ENCODE measurements at regions not wholly inside any gene's neighbourhood (a gene's known extent, or its start where the extent isn't known, plus 50 kb on each side); places are given as distances from the start of the nearest gene placed in this dataset.

GRCh38 chr13:33612641-33613638, 205.0 kb upstream of the RFC3 start:
- no peaks in the 10 kb centered on the region for H3K36me3 ChIP-seq
- peaks cover 0 to 19% (median 7%) of the 10 kb centered on the region in 4 donors for H3K4me1 ChIP-seq
- 74% methylated on average over 4 of the region's 4 CpGs for WGBS, 2 donors
- H3K27me3 ChIP-seq, result no peaks in the 10 kb centered on the region
- no peak for DNase-seq (ENCODE audit: low spot score in 2 of 2)
- no peak overlapping the region for H3K27ac ChIP-seq
- H3K4me3 ChIP-seq, result no peak overlapping the region
- no peaks in the 10 kb centered on the region for H3K9me3 ChIP-seq
- TF ChIP-seq EP300 (IDR thresholded peaks at IDR 0.05), result no peak
- no peak for TF ChIP-seq POLR2A (IDR thresholded peaks at IDR 0.05)
- no peak for TF ChIP-seq CTCF (IDR thresholded peaks at IDR 0.05)

GRCh38 chr13:33615436-33615835, 202.5 kb upstream of the RFC3 start:
- Histone ChIP-seq H3K4me3 (no peak overlapping the region), H3K27me3 (no peaks in the 10 kb centered on the region), H3K9me3 (no peaks in the 10 kb centered on the region), H3K4me1 (peaks cover 0 to 15% (median 6%) of the 10 kb centered on the region in 4 donors), H3K36me3 (no peaks in the 10 kb centered on the region), H3K27ac (no peak overlapping the region)
- WGBS, 2 donors, result 92 to 94% methylated on average over 2 of the region's 2 CpGs
- no peak for TF ChIP-seq EP300 (IDR thresholded peaks at IDR 0.05)
- no peak for TF ChIP-seq CTCF (IDR thresholded peaks at IDR 0.05)
- TF ChIP-seq POLR2A (IDR thresholded peaks at IDR 0.05), result no peak
- DNase-seq (ENCODE audit: low spot score in 2 of 2), result no peak

GRCh38 chr13:33616130-33616529, 201.8 kb upstream of the RFC3 start:
- no peak for DNase-seq (ENCODE audit: low spot score in 2 of 2)
- Histone ChIP-seq H3K9me3 (no peaks in the 10 kb centered on the region), H3K27ac (no peak overlapping the region), H3K4me3 (no peak overlapping the region), H3K36me3 (no peaks in the 10 kb centered on the region), H3K4me1 (peaks cover 0 to 8% (median 2%) of the 10 kb centered on the region in 4 donors), H3K27me3 (no peaks in the 10 kb centered on the region)
- 88 to 91% methylated on average over 2 of the region's 2 CpGs for WGBS, 2 donors
- TF ChIP-seq CTCF (IDR thresholded peaks at IDR 0.05) (no peak), EP300 (IDR thresholded peaks at IDR 0.05) (no peak), POLR2A (IDR thresholded peaks at IDR 0.05) (no peak)

- Histone ChIP-seq H3K27ac (no peak overlapping the region), H3K4me3 (no peak overlapping the region), H3K36me3 (no peaks in the 10 kb centered on the region), H3K9me3 (no peaks in the 10 kb centered on the region), H3K4me1 (no peaks in the 10 kb centered on the region), H3K27me3 (no peaks in the 10 kb centered on the region)
- no peak for TF ChIP-seq POLR2A (IDR thresholded peaks at IDR 0.05)
- DNase-seq (ENCODE audit: low spot score in 2 of 2), result no peak
- 98 to 100% methylated on average over 2 of the region's 2 CpGs for WGBS, 2 donors
These were observed 200.9 kb upstream of the RFC3 start for GRCh38 chr13:33617055-33617454.

GRCh38 chr13:33624253-33624652, 193.7 kb upstream of the RFC3 start:
- Histone ChIP-seq H3K27ac (no peak overlapping the region), H3K4me1 (no peaks in the 10 kb centered on the region), H3K9me3 (no peaks in the 10 kb centered on the region), H3K36me3 (no peaks in the 10 kb centered on the region), H3K4me3 (no peak overlapping the region), H3K27me3 (no peaks in the 10 kb centered on the region)
- no peak for DNase-seq (ENCODE audit: low spot score in 2 of 2)
- no peak for TF ChIP-seq POLR2A (IDR thresholded peaks at IDR 0.05)
- no peak for TF ChIP-seq EP300 (IDR thresholded peaks at IDR 0.05)
- TF ChIP-seq CTCF (IDR thresholded peaks at IDR 0.05), result no peak
- WGBS, 2 donors, result 80 to 83% methylated on average over 3 of the region's 3 CpGs
